ENCODE measurements at regions not wholly inside any gene's neighbourhood (a gene's known extent, or its start where the extent isn't known, plus 50 kb on each side); places are given as distances from the start of the nearest gene placed in this dataset.
A peak's percentile ranks its signal among the peaks of the same experiment; 100 is the strongest.
"Not testable (repeated sequence)": the region's sequence is repeated elsewhere in the genome, so short reads cannot be mapped to it uniquely, and the experiment has no call there.

GRCh38 chr6:106869203-106869602 is 105.3 kb downstream of the CD24 start:
- DNase-seq (ENCODE audit: low read depth in 2 of 2), result no peak
- no peak overlapping the region for H3K4me3 ChIP-seq (replicated peaks in 1 of 2; ENCODE audit: low read depth in 2 of 2, low read length in 2 of 2)
- TF ChIP-seq CTCF (IDR thresholded peaks at IDR 0.05; ENCODE audit: low read depth, low read length), result no peak

GRCh38 chr6:106866875-106867658 is 107.5 kb downstream of the CD24 start:
- DNase-seq (ENCODE audit: low read depth in 2 of 2), result no peak

GRCh38 chr6:106862858-106863257 is 111.7 kb downstream of the CD24 start:
- H3K4me3 ChIP-seq (replicated peaks in 1 of 2; ENCODE audit: low read depth in 2 of 2, low read length in 2 of 2), result no peak overlapping the region
- no peak for TF ChIP-seq CTCF (IDR thresholded peaks at IDR 0.05; ENCODE audit: low read depth, low read length)
- no peak for DNase-seq (ENCODE audit: low read depth in 2 of 2)

More at GRCh38 chr6:106866875-106867658, 107.5 kb downstream of the CD24 start:
- no peak overlapping the region for H3K4me3 ChIP-seq (replicated peaks in 1 of 2; ENCODE audit: low read depth in 2 of 2, low read length in 2 of 2)
- no peak for TF ChIP-seq CTCF (IDR thresholded peaks at IDR 0.05; ENCODE audit: low read depth, low read length)

GRCh38 chr6:106860940-106861339 is 113.6 kb downstream of the CD24 start:
- H3K4me3 ChIP-seq (replicated peaks in 1 of 2; ENCODE audit: low read depth in 2 of 2, low read length in 2 of 2), result no peak overlapping the region
- no peak for DNase-seq (ENCODE audit: low read depth in 2 of 2)
- no peak for TF ChIP-seq CTCF (IDR thresholded peaks at IDR 0.05; ENCODE audit: low read depth, low read length)

GRCh38 chr6:106858653-106859092 is 115.9 kb downstream of the CD24 start:
- TF ChIP-seq CTCF (IDR thresholded peaks at IDR 0.05; ENCODE audit: low read depth, low read length), result no peak
- H3K4me3 ChIP-seq (replicated peaks in 1 of 2; ENCODE audit: low read depth in 2 of 2, low read length in 2 of 2), result no peak overlapping the region
- DNase-seq (ENCODE audit: low read depth in 2 of 2), result peak; percentile 17 to 55

GRCh38 chr6:106857771-106858652 is 116.5 kb downstream of the CD24 start:
- no peak for DNase-seq (ENCODE audit: low read depth in 2 of 2)
- no peak overlapping the region for H3K4me3 ChIP-seq (replicated peaks in 1 of 2; ENCODE audit: low read depth in 2 of 2, low read length in 2 of 2)
- no peak for TF ChIP-seq CTCF (IDR thresholded peaks at IDR 0.05; ENCODE audit: low read depth, low read length)

- DNase-seq (ENCODE audit: low read depth in 2 of 2), result not testable (repeated sequence)
Measured at GRCh38 chr6:106857310-106857709, 117.2 kb downstream of the CD24 start.

More at GRCh38 chr6:106857310-106857709, 117.2 kb downstream of the CD24 start:
- H3K4me3 ChIP-seq (replicated peaks in 1 of 2; ENCODE audit: low read depth in 2 of 2, low read length in 2 of 2), result not testable (repeated sequence)

Measured in cardiac fibroblast (primary cell).